AG08396 (cell line): ENCODE measurements at regions not wholly inside any gene's neighbourhood (a gene's known extent, or its start where the extent isn't known, plus 50 kb on each side); places are given as distances from the start of the nearest gene placed in this dataset.

Source experiments
- DNase-seq: peaks from one replicate; pipeline ENCODE4 v3.0.0; 2012; ENCODE audit warnings: low spot score, mixed read lengths

DNA sequence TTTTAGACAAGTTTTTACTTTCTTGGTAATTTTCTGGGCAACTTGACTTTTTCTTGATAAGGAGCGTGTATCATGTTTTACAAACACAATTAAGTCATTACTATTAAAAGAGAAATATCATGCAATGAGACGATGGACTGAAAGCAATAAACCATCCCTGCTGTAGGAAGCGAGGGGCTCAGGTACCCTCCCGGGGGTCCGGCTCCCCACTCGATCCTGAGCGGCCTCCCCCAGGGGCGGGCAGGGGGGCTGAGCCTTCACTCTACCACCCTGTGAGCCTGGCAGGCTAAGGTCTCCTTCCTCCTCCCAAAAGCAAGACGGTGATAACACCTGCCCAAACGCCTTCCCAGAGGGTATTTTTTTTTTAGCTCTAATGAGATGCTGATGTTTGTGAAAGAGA is 51.8 kb upstream of the ADGRA1 start:
- no peak for DNase-seq

DNA sequence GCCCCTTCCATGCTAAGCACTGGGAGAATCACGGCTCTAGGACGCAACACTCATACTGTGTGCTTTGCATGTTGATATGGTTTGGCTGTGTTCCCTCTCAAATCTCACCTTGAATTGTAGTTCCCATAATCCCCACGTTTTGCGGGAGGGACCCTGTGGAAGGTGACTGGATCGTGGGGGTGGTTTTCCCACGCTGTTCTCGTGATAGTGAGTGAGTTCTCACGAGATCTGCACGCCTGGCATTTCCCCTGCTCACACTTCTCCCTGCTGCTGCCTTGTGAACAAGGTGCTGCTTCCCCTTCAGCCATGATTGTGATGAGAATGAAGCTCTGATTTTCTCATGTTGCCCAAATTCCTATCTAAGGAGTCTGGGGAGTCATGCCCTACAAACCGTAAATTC is 53.0 kb upstream of the ADGRA1 start:
- no peak for DNase-seq

DNA sequence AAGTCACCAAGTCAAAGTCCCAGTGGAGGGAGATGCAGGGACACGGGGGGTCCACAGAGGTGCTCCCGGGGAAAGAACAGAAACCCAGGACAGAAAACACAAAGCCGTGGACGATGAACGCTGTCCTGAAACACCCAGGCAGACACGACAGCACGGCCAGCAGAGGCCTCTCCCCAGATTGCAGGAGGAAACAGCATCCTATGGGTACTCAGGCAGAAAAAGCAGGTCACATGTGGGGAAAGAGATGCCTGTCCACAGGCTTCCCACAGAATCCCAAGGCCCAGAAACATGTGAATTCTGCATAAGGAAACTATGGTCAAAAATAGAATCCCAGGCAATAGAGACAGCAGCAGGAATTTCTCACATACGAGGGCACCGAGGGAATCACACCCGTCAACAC is 53.6 kb upstream of the ADGRA1 start:
- DNase-seq: no peak

DNA sequence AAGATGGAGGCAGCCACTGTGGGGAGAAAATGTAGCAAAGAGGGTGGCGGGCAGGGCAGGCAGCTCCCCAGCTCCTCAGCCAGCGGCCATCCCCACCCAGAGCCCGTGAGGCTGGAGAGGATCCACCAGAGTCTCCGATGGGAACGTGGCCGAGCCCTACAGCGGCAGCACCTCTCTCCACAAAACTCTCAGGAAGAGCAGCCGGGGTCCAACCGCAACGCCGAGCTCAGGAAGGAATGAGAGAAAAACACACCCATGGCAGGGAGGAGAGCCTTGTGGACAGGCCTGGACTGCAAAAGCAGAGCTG is 54.0 kb upstream of the ADGRA1 start:
- DNase-seq: no peak

DNA sequence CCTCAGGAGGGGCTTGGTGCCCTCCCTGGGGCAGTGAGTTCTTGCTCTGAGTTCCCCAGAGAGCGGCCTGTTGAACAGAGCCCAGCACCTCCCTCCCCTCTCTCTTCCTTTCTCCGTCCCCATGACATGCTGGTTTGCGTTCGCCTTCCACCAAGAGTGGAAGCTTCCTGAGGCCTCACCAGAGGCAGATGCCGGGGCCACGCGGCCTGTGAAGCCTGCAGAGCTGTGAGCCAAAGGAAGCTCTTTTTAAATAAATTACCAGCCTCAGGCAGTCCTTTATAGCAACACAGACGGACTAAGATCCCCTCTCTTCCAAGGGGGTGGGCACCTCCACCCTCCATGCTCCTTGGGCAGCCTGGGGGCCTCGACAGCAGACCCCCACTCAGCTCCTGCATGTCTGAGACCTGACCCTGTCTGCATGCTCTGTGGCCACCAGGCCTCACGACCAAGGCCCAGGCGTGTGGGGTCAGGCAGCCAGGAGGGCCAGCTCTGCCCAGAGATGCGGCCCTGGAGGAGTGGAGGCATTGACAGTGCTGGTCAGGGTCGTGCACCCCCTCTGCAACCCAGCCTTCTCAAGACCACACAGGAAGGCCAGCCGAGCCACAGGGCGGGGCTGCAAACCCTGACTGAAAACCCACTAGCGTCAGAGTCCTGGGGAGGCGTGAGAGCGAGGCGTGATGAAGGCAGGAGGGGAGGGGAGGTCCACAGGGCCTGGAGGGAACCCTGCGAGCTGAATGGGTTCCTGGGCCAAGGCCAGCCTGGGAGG is 54.6 kb upstream of the ADGRA1 start:
- DNase-seq: no peak

DNA sequence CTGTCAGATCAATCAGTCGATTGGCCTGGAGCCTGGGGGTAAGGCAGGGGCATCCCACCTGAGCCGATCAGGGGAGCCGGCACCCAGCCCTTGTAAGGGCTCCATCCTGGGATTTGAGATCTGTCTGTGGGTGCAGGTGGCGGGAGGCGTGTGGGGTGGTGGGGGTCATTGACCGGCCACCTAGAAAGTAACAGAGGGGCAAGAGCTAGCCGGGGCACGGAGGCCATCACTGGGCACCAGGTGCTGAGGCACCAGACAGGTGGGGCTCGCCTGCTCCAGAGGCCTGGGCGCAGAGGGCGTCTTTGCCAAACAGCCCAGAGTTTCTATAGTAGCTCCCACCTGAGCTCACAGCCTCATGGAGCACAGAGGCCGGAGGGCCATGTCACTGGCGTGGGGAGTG is 55.5 kb upstream of the ADGRA1 start:
- no peak for DNase-seq

DNA sequence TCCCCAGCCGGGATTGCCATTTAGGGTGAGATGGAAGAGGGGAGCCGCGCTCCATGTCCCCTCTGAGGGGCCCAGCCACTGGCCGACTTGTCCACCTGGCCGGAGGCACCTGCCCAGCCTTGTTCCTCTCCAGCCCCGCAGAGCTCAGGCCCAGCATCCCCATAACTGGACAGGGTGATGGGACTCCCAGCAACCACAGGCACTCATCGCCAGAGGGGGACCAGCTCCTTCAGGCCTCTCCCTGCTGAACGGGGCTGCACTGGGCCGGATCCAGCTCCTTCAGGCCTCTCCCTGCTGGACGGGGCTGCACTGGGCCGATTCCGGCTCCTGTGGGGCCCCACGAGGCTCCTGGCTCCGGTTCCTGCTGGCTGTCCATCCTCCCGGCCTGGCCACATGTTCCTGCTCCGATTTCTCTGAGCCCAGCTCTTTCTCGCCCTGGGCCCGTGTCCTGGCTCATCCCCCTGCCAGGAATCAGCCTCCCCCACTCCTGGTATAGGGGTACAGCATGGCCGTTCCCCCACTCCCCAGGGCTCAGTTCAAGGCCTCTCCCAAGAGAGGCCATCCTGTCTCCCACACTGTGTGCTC is 56.1 kb upstream of the ADGRA1 start:
- no peak for DNase-seq

DNA sequence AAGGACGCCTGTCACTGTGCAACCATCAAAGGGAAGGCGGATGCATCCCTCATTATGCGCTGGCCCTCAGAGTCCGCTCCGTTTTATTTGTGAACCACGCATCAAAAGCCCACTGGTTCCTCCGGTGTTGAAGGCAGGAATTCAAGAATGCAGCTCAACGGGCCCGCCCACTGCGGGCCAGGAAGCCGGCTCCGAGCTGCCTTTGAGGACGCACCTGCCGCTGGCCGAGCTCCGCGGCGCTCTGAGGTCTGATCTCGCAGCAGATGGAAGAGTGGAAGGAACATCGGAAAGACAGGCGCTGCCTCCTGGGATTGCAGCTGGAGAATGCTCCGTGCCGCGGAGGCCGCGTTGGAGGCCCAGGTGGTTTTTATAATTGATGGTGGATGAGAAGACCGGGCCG is 56.9 kb upstream of the ADGRA1 start:
- DNase-seq: no peak

DNA sequence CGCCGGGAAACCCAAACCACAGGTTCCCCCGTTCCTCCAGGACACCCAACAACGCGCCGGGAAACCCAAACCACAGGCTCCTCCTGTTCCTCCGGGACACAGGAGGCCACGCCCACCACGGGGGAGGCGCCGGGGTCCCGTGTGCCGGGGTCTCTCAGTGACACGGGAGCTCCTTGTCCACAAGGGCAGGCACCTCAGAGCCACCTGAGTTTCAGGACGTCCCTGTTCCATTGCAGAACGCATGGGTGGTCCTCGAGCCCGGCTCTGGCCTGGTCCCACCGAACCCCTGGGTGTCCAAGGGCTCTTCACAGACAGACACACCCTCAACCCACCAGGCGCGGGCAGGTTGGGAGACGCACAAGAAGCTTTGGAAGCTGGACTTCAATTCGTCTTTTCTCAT is 57.6 kb upstream of the ADGRA1 start:
- no peak for DNase-seq

DNA sequence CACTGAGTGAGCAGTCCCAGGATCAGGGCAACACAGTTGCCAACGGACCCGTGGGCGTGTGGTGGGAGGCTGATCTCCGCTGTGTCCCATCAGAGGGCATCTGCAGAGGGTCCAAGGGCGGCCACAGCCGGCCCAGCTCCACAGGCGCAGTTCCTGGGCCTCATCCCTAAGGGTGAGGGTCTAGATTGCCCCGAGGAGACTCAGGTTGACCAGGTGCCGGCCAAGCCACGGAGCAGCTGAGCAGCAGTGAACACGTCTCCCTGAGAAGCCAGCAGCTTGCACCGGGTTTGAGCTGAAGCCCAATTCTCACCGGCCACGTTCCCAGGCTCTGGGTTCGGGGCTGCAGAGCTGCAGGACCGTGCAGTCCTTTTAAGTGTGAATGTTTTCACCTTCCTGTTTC is 58.8 kb upstream of the ADGRA1 start:
- DNase-seq: no peak

DNA sequence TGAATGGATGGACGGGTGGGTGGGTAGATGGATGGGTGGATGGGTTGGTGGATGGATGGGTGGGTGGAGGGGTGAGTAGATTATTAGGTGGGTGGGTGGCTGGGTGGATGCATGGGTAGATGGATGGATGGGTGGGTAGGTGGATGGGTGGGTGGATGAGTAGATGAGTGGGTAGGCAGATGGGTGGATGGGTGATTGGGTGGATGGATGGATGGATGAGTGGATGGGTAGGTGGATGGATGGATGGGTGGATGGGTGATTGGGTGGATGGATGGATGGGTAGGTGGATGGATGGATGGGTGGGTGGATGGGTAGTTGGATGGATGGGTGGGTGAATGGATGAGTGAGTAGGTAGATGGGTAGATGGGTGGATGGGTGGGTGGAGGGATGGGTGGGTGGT is 59.6 kb upstream of the ADGRA1 start:
- no peak for DNase-seq

DNA sequence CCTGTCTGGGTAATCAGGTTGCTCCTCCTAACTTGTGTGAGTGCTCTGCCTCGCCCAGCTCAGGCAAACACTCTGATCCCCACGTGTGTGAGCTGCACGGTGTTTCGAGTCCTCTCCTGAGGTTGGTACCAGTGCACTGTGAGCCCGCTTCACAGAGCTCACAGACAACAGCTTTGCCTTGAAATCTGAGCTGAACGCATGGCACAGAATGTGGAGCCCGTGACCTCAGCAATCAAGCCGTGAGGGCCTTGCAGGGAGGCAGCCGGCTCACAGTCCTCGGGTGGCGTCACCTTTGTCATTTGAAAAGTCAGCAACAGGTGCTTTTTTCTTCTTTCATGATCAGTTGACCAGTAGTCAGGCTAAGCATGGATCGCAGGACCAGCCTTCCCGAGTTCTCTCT is 60.2 kb upstream of the ADGRA1 start:
- no peak for DNase-seq

DNA sequence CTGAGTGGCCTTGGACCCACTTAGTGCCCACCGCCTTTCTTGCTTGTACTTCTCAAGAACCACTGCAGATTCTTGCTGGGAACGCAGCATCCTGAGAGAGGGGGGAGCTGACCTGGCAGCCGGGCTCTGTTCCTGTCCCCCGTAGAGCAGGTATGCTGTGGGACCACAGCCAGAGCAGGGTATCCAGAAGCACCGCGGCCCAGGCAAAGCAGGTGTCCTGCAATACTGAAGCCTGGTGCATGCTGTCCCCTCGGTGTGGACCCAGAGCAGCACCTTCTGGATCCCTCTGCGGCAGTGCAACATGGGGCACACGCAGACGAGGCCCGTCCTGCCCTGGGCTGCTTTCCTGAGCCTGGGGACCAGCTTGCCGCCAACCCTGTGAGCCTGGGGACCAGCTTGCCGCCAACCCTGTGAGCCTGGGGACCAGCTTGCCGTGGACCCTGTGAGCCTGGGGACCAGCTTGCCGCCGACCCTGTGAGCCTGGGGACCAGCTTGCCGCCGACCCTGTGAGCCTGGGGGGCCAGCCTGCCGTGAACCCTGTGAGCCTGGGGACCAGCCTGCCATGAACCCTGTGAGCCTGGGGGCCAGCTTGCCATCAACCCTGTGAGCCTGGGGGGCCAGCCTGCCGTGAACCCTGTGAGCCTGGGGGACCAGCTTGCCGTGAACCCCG is 60.9 kb upstream of the ADGRA1 start:
- DNase-seq: no peak

DNA sequence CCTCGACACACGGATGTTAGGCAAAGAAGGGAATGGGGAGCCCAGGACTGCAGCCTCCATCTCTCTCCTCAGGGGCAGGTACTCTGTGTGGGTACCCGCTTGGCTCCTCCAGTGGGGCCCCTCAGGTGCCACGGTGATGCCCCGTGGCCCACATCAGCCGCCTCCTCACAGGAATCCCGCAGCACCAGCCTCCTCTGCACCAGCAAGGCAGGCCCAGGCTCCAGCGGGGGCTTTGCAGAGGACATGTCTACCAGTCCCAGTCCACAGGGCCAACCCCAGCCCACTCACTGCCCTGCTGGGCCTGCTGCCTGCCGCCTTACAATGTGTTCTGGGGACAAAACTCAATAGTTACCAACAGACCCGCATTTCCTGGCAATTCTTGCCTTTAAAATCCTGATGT is 61.6 kb upstream of the ADGRA1 start:
- no peak for DNase-seq

DNA sequence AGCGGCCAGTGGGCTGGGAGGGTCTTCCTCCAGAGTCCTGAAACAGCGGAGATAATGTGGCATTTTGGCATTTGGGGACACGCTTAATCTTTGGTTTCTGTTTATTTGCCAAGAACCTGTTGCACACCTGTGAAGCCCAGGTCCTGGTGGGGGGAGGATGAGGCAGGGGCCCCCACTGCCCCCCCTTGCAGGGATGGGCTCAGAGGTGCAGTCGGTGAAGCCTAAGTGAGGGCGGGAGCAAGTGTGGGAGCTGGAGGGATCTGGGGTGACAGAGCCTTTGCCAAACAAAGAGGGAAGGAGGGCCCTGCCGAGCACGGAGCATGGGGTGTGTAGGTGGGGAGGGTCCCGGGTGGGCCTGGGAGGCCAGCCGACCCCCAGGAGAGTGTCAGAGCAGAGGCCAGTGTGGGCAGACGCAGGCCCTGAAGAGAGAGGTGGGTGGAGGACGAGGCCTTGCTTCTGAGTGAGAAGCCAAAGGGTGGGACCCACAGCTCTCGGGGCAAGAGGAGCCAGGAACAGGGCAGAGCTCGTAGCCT is 62.1 kb upstream of the ADGRA1 start:
- no peak for DNase-seq

DNA sequence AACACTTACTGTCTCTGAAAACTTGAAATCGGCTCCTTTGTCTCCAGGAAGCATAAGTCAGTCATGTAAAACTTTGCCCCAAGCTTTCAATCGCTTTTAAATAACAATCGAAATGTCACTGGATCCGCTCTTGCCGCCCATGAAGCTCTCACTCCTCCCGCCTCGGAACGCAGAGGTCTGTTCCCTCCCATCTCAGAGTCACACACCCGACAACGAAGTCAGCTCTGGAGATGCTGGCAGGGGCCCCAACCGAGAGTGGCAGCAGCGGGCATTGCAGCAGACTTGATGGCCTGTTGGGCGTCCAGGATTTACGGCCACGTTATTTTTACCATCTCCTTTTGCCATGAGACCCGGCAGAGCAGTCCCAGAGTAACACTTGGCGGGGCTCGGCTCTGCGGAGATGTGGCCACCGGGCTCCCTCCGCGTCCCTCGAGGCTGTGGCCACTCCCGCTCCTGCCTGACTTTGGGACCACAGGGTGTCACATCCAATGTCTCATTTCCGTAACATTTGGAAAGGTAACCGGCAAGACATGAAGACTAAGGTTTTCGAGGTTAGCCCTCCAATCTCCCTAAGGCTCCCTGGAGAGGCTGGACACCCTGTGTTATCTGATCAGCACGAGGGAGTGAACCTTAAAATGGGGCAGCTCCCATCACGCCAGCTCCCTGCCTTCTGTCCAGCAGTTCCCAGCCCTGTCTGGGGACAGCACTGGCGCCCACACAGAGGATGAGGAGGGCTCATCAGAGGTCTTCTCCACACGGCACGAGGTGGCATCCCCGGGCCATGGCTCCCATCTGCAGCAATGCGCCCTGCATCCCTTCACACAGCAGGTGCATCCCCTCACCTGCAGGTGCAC is 62.8 kb upstream of the ADGRA1 start:
- DNase-seq: no peak

DNA sequence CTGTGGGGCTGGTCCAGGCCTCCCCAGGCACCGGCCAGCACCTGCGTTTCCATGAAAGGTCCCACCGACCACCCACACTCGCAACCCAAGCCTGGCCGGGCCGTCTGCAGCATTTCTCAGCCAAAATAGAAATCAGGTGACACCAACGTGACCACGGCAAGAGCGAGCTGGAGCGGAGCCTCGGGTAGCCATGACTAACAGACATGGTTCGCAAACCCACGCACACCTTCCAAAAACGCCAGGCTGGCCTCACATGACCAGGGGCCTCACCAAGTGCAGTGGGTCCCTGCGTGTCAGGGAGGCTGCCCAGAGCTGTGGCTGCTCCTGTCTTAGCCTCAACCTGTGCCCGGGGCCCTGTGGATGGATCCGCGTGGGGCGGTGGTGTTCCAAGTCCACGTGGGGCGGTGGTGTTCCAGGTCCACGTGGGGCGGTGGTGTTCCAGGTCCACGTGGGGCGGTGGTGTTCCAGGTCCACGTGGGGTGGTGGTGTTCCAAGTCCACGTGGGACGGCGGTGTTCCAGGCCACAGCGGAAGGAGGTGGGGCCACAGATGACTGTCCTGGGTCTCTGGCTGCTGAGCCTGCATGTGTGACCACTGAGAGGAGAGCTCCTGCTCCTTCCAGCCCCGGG is 64.4 kb upstream of the ADGRA1 start:
- DNase-seq: no peak

DNA sequence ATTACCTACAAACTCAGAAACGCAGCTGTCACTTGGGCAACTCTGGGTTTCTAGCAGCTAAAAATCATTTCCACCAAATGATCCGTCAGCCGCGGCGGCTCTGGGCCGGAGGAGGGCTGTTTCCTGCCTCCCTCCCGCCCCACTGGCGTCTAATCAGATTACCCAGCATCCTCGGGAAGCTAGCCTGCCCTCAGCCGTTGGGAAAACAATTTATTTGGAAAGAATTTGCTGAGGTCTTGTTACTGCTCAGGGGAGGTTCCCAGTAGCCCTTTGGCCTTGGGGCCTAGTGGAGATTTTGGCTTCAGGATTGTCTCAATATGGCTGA is 65.0 kb upstream of the ADGRA1 start:
- DNase-seq: peak; percentile 41

DNA sequence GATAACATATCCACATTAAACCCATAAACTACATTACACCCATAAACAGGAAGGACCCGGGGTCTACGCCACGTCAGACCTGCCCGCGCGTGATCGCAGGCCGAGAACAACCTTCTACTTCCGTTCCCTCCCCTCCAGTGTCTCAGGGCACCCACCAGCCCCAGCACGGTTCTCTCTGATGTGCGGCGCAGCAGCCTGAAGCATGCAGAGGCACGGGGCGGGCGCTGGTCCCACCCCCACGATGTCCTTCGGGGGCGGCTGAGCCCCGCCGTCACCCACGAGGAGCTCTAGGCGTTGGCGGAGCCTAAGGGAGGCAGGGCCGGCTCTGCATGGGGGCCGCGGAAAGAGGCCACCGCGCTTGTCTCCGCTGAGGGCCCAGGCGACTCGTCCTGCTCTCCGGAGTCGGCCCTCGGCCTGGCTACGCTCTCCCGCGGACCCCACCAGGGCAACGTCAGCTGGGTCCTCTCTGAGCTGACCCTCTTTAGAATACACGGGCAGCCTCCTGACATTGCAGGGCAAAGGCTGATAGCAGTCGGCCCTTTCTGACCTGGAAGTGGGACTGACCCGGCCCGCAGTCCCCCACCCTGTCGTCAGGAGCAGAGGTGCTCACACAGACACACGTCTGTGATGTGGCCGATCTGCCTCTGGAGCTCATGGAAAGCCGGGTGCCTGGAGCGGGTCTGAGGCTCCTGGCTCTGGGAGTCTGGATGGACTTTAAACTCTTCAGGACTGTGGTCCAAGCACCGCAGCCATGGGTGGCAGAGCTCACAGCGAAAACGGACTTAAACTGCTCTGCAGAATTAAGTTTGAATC is 65.6 kb upstream of the ADGRA1 start:
- no peak for DNase-seq

DNA sequence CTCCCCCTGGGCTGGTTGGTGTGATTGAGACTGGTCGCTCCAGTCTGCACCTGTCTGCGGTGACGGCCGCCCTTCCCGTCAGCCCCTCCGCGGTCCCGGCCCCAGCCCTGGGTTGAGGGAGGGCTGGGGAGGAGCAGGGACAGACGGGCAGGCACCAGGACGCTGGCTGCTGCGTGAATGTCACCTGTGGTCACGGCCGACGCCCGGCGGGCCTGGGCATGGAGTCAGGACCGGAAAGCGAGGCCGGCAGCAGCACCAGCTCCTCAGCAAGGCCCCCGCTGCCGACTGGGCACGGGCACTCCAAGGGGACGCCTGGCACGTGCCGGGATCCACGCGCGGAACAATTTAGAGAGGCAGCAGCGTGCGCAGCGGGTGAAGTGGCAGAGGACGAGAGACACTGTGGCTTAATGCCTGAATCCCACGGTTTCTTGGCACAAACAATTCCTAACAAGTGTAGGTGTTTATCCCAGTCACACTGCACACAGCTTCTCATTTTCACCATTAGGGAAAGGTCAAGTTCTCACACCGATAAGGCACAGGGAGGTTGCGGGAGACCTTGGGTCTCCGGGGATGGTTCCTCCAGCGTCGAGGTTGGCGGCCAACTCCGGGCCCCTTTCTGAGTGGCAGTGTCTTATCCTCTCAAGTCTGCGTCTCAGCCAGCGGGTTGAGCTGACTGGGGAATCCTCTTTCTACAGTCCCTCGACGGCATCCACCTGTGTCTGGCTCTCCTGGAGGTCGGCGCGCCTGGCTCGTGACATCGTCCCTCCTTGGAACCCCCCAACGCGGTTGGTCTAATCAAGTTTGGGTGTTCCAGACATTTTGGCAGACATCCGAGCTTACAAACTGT is 66.4 kb upstream of the ADGRA1 start:
- DNase-seq: no peak
